GM18909 (cell line): ENCODE measurements at regions not wholly inside any gene's neighbourhood (a gene's known extent, or its start where the extent isn't known, plus 50 kb on each side); places are given as distances from the start of the nearest gene placed in this dataset.
A peak's percentile ranks its signal among the peaks of the same experiment; 100 is the strongest.
"Not testable (repeated sequence)": the region's sequence is repeated elsewhere in the genome, so short reads cannot be mapped to it uniquely, and the experiment has no call there.

Source experiments
- ATAC-seq: cut with Tn5 transposase; IDR thresholded peaks from one replicate; pipeline ENCODE4 v1.9.1; 2021; ENCODE audit warnings: mild to moderate bottlenecking; ENCODE audit not compliant: unreplicated experiment, poor library complexity

DNA sequence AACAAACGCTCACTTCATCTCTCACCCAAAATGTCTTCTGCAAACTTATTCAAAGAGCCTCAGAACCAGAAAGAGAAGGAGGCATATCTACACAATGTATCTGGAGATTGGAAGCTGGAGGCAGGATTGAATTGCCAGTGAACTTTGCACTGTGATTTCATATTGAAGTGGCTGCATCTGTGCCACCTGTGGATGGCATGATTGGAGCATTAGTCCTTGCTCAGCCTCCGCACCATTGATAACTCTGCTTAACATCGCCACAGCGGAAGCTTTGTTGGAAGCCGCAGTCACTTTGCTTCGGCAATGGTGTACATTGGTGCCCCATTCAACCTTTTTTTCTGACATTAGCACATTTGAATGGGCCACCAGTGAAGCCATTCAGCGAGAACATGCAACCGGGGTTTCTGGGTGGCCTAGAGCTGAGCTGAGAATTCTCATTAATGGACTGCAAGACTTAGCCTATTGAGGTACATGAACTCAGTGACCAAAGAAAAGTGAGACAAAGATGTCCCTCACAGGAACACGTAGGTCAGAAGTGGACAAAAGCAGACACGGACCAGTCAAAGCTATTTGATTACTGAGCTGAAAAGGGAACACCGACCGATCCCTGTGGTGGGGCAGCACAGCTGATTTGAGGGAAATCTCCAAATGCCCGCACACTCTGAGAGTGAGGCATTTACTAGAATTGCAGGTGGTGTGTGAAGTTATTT, 130.4 kb downstream of the BRMS1L start:
- no peak for ATAC-seq

DNA sequence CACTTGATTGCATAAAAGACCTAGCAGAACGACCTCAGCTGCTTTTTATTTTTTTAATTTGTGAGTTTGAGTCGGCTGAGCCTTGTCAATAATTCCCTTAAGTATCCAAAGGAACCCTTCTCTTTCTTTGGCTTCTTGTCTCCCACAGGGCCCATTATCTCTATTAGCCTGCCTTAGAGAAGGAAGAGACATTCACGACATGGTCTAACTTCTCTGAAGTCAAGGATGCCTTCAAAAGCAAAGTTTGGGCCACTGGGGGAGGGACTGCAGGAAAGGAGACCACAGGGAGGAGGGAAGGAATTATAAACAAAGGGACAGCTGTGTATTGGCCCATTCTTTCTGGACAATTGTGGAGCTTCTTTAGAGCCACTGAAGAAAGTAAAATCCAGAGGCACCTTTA, 126.4 kb downstream of the BRMS1L start:
- ATAC-seq = no peak

DNA sequence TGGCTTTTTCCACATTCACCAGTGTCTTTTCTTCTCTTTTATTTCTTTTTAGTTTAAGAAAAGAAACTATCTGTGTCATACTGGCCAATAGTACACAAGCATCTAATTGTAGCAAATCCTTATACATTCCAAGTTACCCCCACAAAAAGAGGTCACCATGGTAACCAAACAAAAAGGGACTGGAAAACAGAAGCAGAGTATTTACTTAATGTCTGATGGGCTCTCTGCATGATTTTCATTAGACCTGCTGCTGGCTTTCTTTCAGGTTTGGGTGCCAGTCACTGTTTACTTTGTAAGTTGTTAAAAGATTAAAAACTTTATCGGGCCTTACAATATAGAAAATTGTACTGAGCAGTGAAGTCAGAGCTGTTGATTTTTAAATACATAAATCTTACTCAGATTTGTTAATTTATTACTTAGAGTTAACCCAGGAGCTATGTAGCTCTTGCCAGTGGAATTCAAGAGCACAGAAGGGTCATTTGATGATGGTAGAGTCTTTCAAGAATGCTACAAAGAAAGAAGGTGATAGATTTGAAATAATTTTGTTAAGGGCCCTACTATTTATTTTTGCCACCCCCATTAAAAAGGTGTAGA, 123.9 kb downstream of the BRMS1L start:
- no peak for ATAC-seq

DNA sequence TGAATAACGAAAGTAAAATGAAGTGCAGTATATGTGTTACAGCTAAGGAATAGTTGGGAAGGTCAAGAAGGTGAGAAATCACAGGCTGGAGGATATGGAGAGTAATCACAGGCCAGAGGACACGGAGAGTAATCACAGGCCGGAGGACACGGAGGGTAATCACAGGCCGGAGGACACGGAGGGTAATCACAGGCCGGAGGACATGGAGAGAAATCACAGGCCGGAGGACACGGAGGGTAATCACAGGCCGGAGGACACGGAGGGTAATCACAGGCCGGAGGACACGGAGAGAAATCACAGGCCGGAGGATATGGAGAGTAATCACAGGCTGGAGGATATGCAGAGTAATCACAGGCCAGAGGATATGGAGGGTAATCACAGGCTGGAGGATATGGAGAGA, 121.8 kb downstream of the BRMS1L start:
- not testable (repeated sequence) for ATAC-seq

DNA sequence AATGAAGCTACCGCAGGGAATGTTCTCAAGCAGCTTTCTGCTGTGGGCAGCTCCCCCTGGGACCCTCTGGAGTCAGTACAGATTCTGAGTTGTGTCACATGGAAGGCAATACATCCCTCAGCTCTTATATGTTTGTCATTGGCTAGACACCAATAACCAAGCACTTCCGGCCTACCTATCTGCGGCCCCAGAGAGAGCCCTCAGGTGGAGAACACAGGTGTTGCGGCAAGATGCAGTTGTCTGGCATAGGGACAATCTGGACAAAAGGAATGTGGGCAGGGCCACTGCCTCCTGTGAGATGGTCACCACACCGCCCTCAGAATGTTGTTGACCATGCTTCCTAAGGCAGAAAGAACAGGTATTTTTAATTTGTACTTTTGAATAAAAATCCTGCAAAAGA, 118.7 kb downstream of the BRMS1L start:
- ATAC-seq = peak; percentile 50

DNA sequence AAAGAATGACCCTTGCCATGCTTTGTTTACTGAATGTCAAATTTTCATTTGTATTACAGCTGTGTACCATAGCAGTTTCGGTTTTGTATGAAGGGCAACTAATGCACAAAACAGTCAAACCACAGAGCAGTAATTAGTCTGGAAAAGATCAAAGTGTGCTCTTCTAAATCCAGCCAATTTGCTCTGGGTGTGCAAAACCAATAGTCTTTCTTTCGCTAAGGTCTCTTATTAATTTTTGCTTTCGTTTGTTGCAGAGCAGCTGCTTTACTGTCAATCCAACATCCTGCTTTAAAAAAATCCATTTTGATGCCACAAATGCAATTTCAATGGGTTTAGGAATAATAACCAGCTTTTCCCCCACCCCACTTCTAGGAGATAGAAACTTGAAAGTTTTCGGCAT, 114.2 kb downstream of the BRMS1L start:
- peak; percentile 76 for ATAC-seq

DNA sequence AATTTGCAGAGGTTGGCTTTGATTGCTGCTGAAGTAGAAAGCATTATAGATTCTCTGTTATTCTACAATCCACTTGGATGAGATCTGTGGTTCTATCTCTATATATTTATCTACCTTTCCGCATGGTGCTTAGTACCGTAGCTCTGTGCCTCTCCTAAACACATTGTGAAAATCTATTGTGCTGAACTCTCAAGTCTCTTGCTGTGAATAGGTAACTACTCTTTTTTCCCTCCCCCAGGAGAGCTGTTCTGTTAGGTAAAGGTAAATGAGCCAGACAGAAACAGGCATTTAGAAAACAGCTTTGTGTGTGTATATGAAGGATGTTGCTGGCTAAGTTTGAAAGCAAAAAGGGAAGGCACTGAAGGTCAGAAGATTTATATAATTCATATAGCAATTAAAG, 112.6 kb downstream of the BRMS1L start:
- no peak for ATAC-seq

DNA sequence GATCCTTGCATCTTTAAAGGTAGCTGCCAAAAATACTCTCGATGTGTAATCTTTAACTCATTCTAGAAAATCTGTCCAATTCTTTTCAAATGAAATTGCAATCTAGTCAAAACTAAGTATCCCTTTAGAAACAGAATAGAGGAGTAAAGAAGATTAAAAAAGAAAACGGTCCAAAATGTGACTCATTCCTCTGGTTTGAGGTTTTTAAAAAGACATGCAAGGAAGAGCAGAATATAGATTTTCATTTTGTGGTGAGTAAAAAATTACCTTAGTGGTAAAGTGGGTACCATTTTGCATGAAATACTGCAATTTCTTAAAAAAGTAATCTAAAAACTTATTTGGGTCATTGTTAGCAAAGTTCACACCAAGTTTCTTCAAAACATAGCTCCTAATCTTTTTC, 108.4 kb downstream of the BRMS1L start:
- peak; percentile 71 for ATAC-seq

DNA sequence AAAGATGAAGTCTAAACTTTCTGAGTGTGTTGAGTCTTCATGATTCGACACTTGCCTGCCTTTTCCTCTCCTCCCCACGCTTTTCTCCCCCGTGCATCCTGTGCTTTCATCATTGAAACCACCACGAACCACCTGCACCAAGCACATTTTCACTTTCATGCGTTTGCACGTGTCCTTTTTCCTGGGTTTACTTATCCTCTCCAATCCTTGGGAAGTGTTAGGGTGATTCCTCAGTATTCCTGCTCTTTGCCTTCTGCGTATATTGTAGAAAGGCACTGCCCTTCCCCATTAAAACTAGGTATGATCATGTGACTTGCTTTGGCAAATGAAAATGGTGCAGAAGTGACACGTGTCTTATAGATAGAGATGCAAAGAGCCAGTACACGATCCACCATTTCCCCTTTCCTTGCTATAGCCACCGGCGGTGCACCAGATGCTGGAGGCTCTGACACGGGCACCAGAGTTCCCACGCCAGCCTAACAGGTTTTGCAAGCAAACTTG, 106.6 kb downstream of the BRMS1L start:
- peak; percentile 62 for ATAC-seq

DNA sequence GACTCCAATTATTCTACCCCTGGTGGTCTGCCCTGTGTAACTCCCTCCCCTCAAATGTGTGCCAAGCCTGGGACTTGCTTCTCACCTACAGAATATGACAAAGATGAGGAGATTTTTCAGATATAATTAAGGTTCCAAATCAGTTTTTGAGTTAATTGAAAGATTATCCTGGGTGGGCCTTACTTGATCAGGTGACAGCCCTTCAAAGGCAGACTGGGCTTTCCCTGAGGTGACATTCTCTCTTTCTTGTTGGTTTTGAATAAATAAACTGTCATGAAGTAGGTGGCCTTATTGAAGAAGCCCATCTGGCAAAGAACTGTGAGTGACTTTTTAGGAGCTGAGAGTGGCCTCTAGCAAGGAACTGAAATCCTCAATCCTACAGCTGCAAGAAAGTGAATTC, 106.0 kb downstream of the BRMS1L start:
- no peak for ATAC-seq

DNA sequence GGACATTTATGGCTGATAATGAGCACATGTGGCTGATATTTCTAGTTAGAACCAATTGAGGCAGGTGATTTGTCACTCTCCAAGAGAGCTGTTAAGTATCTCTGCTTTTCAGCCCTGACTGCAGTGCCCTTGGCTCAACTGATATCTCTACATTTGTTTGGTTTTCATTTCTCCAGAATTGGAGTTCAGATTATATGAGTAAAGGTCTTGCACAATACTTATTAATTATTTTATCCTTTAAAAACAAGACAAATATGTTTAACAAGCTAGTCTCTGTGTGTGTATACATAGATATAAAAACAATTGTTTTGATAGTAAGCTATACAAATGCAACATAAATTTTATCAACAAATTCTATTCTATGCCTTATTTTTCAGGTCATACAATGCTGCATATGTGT, 105.2 kb downstream of the BRMS1L start:
- ATAC-seq = no peak

DNA sequence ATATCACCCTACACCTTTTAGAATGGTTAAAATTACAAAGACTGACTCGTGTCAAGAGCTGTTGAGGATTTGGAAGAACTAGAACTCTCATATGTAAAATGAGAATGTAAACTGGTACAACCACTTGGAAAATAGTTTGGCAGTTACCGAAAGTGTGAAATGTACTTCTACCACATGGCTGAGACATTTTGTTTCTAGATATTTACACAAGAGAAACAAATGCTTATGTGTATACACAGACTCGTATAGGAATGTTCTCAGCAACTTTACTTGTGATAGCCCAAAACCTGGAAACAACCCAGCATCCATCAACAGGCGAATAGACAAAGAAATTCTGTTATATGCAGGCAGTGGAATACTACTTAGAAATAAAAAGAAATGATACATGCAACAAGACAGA, 103.0 kb downstream of the BRMS1L start:
- ATAC-seq = no peak

DNA sequence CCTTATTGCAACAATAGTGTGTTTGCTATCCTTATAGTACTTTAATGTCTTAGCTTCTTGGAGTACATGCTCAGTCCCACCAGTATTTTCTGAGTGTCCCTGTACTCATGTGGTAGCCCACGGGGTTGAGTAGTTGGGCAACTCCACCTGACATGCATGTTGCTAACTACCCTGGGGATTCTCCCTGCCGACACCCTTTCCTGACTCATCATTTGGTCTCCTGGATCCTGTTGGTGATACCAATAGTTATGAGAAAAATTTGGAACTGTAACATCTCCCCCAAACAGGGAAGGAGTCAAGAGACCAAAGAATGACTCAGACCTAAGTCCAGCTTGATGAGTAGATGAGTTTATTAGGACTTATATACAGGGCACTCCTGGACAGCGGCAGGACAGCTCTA, 101.6 kb downstream of the BRMS1L start:
- ATAC-seq = no peak

DNA sequence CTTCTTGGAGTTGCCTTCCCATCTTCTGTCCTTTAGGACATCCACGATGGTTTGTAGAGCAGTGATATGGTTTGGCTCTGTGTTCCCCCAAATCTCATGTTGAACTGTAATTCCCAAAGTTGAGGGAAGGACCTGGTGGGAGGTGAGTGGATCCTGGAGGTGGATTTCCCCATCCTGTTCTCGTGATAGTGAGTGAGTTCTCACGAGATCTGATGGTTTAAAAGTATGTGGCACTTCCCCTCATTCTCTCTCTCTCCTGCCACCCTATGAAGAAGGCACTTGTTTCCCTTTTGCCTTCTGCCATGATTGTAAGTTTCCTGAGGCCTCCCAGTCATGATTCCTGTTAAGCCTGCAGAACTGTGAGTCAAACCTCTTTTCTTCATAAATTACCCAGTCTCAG, 99.2 kb downstream of the BRMS1L start:
- ATAC-seq = no peak

DNA sequence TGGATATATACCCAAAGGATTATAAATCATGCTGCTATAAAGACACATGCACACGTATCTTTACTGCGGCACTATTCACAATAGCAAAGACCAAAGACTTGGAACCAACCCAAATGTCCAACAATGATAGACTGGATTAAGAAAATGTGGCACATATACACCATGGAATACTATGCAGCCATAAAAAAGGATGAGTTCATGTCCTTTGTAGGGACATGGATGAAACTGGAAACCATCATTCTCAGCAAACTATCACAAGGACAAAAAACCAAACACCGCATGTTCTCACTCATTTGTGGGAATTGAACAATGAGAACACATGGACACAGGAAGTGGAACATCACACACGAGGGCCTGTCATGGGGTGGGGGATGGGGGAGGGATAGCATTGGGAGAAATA, 96.5 kb downstream of the BRMS1L start:
- ATAC-seq = not testable (repeated sequence)

DNA sequence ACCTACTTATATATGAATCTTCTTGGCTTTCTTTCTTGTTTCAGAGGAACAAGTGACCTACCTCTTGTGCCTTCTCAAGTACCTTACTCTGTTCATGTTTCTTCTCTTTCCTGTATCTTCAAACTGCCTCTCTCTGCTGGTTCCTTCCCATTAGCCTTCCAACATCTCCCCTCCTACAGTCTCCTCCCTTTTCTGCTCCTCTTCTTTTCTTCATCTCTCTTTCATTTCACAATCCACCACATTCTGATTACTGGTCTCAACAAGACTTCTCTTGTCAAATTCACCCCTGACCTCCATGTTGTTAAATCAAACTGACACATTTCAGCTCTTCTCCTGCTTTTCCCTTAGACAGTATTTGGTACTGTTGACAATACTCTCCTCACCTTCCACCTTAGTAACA, 95.6 kb downstream of the BRMS1L start:
- ATAC-seq = no peak
